ENCODE measurements at regions not wholly inside any gene's neighbourhood (a gene's known extent, or its start where the extent isn't known, plus 50 kb on each side); places are given as distances from the start of the nearest gene placed in this dataset.

GRCh38 chr14:101048766-101049165 lies 145.2 kb upstream of the RTL1 start:
- TF ChIP-seq, protein P1, sequence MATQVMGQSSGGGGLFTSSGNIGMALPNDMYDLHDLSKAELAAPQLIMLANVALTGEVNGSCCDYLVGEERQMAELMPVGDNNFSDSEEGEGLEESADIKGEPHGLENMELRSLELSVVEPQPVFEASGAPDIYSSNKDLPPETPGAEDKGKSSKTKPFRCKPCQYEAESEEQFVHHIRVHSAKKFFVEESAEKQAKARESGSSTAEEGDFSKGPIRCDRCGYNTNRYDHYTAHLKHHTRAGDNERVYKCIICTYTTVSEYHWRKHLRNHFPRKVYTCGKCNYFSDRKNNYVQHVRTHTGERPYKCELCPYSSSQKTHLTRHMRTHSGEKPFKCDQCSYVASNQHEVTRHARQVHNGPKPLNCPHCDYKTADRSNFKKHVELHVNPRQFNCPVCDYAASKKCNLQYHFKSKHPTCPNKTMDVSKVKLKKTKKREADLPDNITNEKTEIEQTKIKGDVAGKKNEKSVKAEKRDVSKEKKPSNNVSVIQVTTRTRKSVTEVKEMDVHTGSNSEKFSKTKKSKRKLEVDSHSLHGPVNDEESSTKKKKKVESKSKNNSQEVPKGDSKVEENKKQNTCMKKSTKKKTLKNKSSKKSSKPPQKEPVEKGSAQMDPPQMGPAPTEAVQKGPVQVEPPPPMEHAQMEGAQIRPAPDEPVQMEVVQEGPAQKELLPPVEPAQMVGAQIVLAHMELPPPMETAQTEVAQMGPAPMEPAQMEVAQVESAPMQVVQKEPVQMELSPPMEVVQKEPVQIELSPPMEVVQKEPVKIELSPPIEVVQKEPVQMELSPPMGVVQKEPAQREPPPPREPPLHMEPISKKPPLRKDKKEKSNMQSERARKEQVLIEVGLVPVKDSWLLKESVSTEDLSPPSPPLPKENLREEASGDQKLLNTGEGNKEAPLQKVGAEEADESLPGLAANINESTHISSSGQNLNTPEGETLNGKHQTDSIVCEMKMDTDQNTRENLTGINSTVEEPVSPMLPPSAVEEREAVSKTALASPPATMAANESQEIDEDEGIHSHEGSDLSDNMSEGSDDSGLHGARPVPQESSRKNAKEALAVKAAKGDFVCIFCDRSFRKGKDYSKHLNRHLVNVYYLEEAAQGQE (IDR thresholded peaks at IDR 0.05; ENCODE audit: insufficient read depth in 1 of 2, low read depth in 2 of 2, low read length in 2 of 2): no peak
- TF ChIP-seq FOXP2 (optimal IDR thresholded peaks at IDR 0.05; ENCODE audit: borderline replicate concordance, extremely low read depth, extremely low read length, insufficient read depth) (no peak), POLR2AphosphoS5 (IDR thresholded peaks at IDR 0.05; ENCODE audit: low read depth, low read length) (no peak), SIN3A (IDR thresholded peaks at IDR 0.05; ENCODE audit: borderline replicate concordance, insufficient read depth, low read length) (no peak)

Measured in PFSK-1 (cell line).